Ovary (tissue), 7 donors: ENCODE measurements at regions not wholly inside any gene's neighbourhood (a gene's known extent, or its start where the extent isn't known, plus 50 kb on each side); places are given as distances from the start of the nearest gene placed in this dataset.

ENCODE experiments used
- DNase-seq, 5 donors: peaks; one replicate each; pipeline ENCODE4 v3.0.0-alpha.2; 2019 to 2020
- H3K27ac ChIP-seq, 2 donors: fragments of 200-600 bp; one replicate each; pipeline versions ENCODE4 v1.5.1 to v1.8.0; 2019 to 2022
- H3K27me3 ChIP-seq: fragments of 200-600 bp; one replicate; pipeline ENCODE4 v1.8.0; 2022
- H3K36me3 ChIP-seq: fragments of 200-600 bp; sonication (generic); one replicate; pipeline ENCODE4 v1.5.1; 2019
- H3K4me1 ChIP-seq: one replicate; pipeline ENCODE4 v1.8.1; 2013; ENCODE audit warnings: mild to moderate bottlenecking, moderate library complexity; ENCODE audit not compliant: insufficient read depth
- H3K4me3 ChIP-seq: fragments of 200-600 bp; sonication (generic); one replicate; pipeline ENCODE4 v1.5.1; 2017
- H3K9me3 ChIP-seq, 2 donors: fragments of 200-600 bp in 1 of 2; sonication (generic) in 1 of 2; one replicate each; pipeline versions ENCODE4 v1.5.1 to v1.8.1; 2013 to 2019; ENCODE audit warnings: mild to moderate bottlenecking in 1 of 2, moderate library complexity in 1 of 2
- EP300 ChIP-seq: sonication (generic); formaldehyde crosslinking; IDR thresholded peaks from one replicate; pipeline ENCODE4 v1.6.1; 2017; ENCODE audit warnings: antibody characterized with exemption
- POLR2A ChIP-seq: fragments of 450-650 bp; IDR thresholded peaks from one replicate; pipeline ENCODE4 v1.6.1; 2017; ENCODE audit warnings: antibody characterized with exemption, mild to moderate bottlenecking, moderate library complexity
- WGBS, 3 donors: extraction: QIAGEN DNeasy Blood & Tissue Kit in 1 of 3; methylation state at CpG; one replicate each; pipeline versions ENCODE4 v1.1.5 to v1.1.7; 2013 to 2017; 5-methylcytosine and 5-hydroxymethylcytosine counted together
- intact Hi-C, 4 donors: fragments of 100-400 bp; cut with DNase I; formaldehyde crosslinking; loops; one replicate each; pipeline versions ENCODE4 v1.11.0 to v1.15.1; 2022 to 2023
- TF ChIP-seq, protein P1 (sequence below), 3 donors: fragments of 450-650 bp in 2 of 3; fragments of 200-600 bp in 1 of 3; IDR thresholded peaks; one replicate each; pipeline versions ENCODE4 v1.5.1 to v1.8.0; 2016 to 2022; ENCODE audit warnings: antibody characterized with exemption in 3 of 3, mild to moderate bottlenecking in 1 of 3
- donor health status: DM: no; HTN: no; CAD: no; lungs with moderate emphysema.
- donor health status: DM: no; HTN: no; CAD: no.
- donor health status: Bipolar disorder and iron deficiency.
- donor health status: DM: no; HTN: no; CAD: no.
- donor health status: DM: yes; HTN: yes; CAD: no.

DNA sequence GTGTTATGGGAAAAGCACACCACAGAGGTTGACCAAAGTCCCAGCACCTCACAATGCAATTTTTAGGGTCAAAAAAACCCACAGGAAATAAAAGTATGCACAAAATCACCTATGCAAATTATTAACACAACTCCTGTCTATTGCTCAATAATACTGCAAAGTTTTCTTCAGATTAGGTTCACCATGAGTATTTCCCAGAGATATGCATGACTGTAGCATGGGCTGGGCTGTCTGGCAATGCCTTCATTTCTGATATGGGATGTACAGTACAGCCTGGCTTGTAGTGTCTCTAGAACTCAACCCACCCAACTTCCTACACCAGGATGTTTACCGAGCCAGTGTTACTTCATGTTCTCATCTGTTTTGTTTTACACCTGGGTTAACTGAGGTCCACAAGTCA lies 698.7 kb upstream of the ARGLU1 start:
- Histone ChIP-seq H3K36me3 (no peaks in the 10 kb centered on the region), H3K27ac (no peak overlapping the region), H3K4me3 (no peak overlapping the region), H3K4me1 (no peaks in the 10 kb centered on the region), H3K9me3 (no peaks in the 10 kb centered on the region), H3K27me3 (no peaks in the 10 kb centered on the region)
- DNase-seq = no peak
- intact Hi-C loops = no loop called here
- WGBS, 3 donors = 85 to 96% (median 89%) methylated on average over 1 of the region's 1 CpG
- TF ChIP-seq EP300 = no peak
- TF ChIP-seq, protein P1, sequence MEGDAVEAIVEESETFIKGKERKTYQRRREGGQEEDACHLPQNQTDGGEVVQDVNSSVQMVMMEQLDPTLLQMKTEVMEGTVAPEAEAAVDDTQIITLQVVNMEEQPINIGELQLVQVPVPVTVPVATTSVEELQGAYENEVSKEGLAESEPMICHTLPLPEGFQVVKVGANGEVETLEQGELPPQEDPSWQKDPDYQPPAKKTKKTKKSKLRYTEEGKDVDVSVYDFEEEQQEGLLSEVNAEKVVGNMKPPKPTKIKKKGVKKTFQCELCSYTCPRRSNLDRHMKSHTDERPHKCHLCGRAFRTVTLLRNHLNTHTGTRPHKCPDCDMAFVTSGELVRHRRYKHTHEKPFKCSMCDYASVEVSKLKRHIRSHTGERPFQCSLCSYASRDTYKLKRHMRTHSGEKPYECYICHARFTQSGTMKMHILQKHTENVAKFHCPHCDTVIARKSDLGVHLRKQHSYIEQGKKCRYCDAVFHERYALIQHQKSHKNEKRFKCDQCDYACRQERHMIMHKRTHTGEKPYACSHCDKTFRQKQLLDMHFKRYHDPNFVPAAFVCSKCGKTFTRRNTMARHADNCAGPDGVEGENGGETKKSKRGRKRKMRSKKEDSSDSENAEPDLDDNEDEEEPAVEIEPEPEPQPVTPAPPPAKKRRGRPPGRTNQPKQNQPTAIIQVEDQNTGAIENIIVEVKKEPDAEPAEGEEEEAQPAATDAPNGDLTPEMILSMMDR (IDR thresholded peaks at IDR 0.05) = no peak
- TF ChIP-seq POLR2A = no peak

DNA sequence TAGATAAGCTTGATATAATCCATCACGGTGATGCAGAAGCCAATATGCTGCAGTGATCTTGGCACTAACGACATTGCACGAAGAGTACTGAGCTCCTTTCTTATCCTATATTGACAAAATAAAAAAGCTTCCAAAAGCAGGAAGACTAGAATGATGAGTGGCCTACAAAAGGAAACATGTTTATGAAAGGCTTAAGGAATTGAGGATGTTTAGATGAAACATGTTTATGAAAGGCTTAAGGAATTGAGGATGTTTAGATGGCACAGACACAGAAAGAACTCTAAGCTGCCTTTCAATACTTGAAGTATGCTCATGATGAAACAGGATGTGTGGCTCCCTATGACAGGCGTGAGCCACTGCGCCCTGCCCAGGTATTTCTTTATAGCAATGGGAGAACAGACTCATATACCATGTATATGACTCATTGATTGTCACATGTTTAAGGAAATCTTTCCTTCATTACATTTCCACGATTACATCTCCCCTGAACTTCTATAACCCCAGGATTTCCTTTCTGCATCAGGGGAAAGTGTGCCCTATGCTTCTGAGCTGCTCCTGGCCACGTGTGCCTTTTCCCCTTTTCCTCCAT lies 690.8 kb upstream of the ARGLU1 start:
- WGBS, 3 donors = 51 to 58% (median 56%) methylated on average over 7 of the region's 7 CpGs
- no peaks in the 10 kb centered on the region for H3K36me3 ChIP-seq
- intact Hi-C loops = no loop called here
- H3K9me3 ChIP-seq = no peaks in the 10 kb centered on the region
- DNase-seq = no peak
- H3K27me3 ChIP-seq = no peaks in the 10 kb centered on the region
- H3K4me1 ChIP-seq = no peaks in the 10 kb centered on the region
- no peak overlapping the region for H3K27ac ChIP-seq
- H3K4me3 ChIP-seq = no peak overlapping the region
- no peak for TF ChIP-seq EP300

DNA sequence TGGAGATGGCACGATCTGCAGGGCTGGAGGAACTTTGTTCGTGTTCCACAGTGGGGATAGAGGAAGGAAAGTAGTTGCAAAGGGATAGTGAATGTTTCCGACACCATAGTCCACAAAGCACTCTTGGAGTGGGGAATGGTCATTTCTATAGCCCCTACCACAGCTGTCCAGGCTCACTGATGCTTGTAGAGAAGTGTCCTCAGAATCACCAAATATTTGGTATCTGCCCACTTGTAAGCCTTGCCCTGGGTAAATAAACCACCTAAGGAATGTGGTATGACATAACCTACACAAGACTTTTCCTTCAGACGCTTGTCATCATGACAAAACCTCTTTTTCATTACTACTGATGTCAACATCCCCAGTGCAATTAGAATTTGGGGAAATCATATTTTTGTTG lies 686.5 kb upstream of the ARGLU1 start:
- no peak overlapping the region for H3K4me3 ChIP-seq

DNA sequence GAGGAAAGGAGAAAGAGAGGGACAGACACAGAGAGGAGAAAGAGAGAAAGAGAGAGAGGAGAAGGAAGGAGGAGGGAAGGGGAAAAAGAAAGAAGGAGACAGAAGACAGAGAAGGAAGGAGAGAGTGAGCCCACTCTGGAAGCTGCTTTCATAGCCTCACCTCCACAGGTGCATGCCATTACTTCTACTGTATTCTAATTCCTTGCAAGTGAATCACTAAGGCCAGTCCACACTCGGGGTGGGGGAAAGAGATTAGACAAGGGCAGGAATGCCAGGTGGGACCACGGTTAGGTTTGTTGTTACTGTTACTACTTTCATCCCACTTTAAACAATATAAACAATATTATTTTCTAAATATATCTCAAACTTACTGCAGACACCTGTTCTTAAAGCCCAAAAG lies 684.5 kb upstream of the ARGLU1 start:
- Histone ChIP-seq H3K4me1 (no peaks in the 10 kb centered on the region), H3K4me3 (no peak overlapping the region), H3K36me3 (no peaks in the 10 kb centered on the region), H3K27ac (no peak overlapping the region), H3K27me3 (no peaks in the 10 kb centered on the region), H3K9me3 (no peaks in the 10 kb centered on the region)
- WGBS, 3 donors = 43 to 66% (median 56%) methylated on average over 2 of the region's 2 CpGs
- TF ChIP-seq EP300 = no peak
- TF ChIP-seq, protein P1 (IDR thresholded peaks at IDR 0.05) = no peak
- TF ChIP-seq POLR2A = no peak
- intact Hi-C loops = loop anchor here in 1 of 4 donors (1.0 kb wide), 1 partner anchor 40 kb away; no protein-coding TSS in a partner anchor
- no peak for DNase-seq

More for the DNA sequence above, 686.5 kb upstream of the ARGLU1 start:
- no peak for TF ChIP-seq POLR2A
- TF ChIP-seq EP300 = no peak
- TF ChIP-seq, protein P1 (IDR thresholded peaks at IDR 0.05) = no peak
- H3K4me1 ChIP-seq = no peaks in the 10 kb centered on the region
- H3K27me3 ChIP-seq = no peaks in the 10 kb centered on the region
- H3K9me3 ChIP-seq = no peaks in the 10 kb centered on the region
- intact Hi-C loops = no loop called here
- H3K27ac ChIP-seq = no peak overlapping the region
- H3K36me3 ChIP-seq = no peaks in the 10 kb centered on the region
- no peak for DNase-seq
- 92 to 98% (median 93%) methylated on average over 4 of the region's 4 CpGs for WGBS, 3 donors

DNA sequence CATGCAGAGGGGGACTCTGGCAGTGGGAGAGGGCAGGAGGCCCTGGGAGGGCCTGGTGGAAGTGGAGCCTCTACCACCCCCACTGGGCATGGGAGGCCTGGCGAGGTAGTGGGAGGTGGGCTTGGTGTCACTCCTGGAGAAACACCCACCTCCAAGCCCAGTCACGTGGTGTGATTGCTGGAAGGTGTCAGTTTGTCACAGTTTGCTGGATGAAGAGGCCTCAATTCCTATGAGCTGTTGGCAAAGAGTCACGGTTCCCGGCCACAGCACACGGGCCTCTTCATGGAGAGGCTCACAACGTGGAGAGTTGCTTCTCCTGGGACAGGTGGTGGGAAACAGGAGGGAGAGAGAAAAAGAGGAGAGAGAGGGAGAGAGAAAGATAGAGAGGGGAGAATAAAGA lies 684.1 kb upstream of the ARGLU1 start:
- no peaks in the 10 kb centered on the region for H3K27me3 ChIP-seq
- WGBS, 3 donors = 44 to 58% (median 48%) methylated on average over 6 of the region's 6 CpGs
- TF ChIP-seq EP300 = no peak
- TF ChIP-seq, protein P1 (IDR thresholded peaks at IDR 0.05) = no peak
- no peak for TF ChIP-seq POLR2A
- intact Hi-C loops = loop anchor here in 1 of 4 donors (1.0 kb wide), 1 partner anchor 40 kb away; no protein-coding TSS in a partner anchor
- H3K27ac ChIP-seq = no peak overlapping the region
- H3K4me3 ChIP-seq = no peak overlapping the region
- no peaks in the 10 kb centered on the region for H3K36me3 ChIP-seq
- no peaks in the 10 kb centered on the region for H3K9me3 ChIP-seq
- H3K4me1 ChIP-seq = no peaks in the 10 kb centered on the region
- DNase-seq = no peak
